ENCODE measurements at regions not wholly inside any gene's neighbourhood (a gene's known extent, or its start where the extent isn't known, plus 50 kb on each side); places are given as distances from the start of the nearest gene placed in this dataset.

DNA sequence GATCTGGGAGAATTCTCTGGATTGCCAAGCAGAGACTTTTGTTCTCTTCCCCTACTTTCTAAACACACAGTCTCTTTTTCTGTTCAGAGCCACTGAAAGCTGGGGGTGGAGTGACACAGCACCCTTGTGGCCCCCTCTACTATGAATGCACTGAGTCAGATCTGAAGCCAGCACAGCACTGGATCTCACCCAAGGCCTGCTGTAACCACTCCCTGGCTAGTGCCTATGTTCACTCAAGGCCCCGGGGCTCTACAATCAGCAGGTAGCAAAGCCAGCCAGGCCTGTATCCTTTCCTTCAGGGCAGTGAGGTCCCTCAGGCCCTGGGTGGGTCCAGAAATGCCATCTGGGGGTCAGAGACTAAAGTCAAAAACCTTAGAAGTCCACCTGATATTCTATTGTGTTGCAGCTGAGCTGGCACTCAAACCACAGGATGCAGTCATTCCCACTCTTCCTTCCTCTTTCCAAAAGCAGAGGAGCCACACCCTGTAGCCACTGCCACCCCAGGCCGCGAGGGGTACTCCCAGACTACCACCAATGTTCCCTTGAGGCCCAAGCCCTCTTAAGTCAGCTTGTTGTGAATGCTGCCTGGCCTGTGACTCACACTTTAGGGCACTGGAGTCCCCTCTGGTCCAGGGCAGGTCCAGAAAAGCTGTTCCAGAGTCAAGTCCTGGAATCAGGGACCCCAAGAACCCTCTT lies 110.1 kb upstream of the RXFP2 start:
- DNase-seq (ENCODE audit: extremely low read depth in 1 of 4, low spot score in 3 of 4) = no peak
- in situ Hi-C loops (cut with MboI) (no loop called here), intact Hi-C loops (cut with micrococcal nuclease) (no loop called here)
- H3K4me2 ChIP-seq (ENCODE audit: insufficient read depth, low read length) = no peak overlapping the region
- H3K36me3 ChIP-seq (ENCODE audit: control insufficient read depth, insufficient read depth, low read length) = no peaks in the 10 kb centered on the region
- no peak overlapping the region for H3K9ac ChIP-seq (ENCODE audit: insufficient read depth in 1 of 2, low read depth in 2 of 2, low read length in 2 of 2)
- no peaks in the 10 kb centered on the region for H3K4me1 ChIP-seq (replicated peaks in 1 of 2; ENCODE audit: control insufficient read depth in 2 of 2, insufficient read depth in 2 of 2, low read length in 2 of 2)
- FAIRE-seq = no peak
- ChIA-PET CTCF (ENCODE audit: low intra/inter-chr PET ratio) (no interaction called here), POLR2A (no interaction called here)
- H4K20me1 ChIP-seq (replicated peaks; ENCODE audit: control insufficient read depth, insufficient read depth, low read length) = no peaks in the 10 kb centered on the region
- no peak for ATAC-seq
- H3K9me1 ChIP-seq (ENCODE audit: control insufficient read depth, insufficient read depth, low read length) = no peaks in the 10 kb centered on the region
- 0% methylated on average over 3 of the region's 3 CpGs for WGBS (ENCODE audit: insufficient coverage, low coverage, missing lambda C conversion rate)
- H3K27ac ChIP-seq (ENCODE audit: extremely low read depth, low read depth, low read length) = no peak overlapping the region
- H3K79me2 ChIP-seq (ENCODE audit: control insufficient read depth, insufficient read depth, low read length) = no peaks in the 10 kb centered on the region
- no peaks in the 10 kb centered on the region for H3K9me3 ChIP-seq (replicated peaks; ENCODE audit: control insufficient read depth, insufficient read depth, low read depth, low read length)
- BruUV-seq (replicated peaks) = no TSS peak
- no peaks in the 10 kb centered on the region for H3K27me3 ChIP-seq (ENCODE audit: control insufficient read depth in 2 of 2, insufficient read depth in 2 of 2, low read length in 2 of 2)
- H3K4me3 ChIP-seq = no peak overlapping the region
- no peak overlapping the region for H2AFZ ChIP-seq (ENCODE audit: low read depth, low read length)
- TF ChIP-seq RFX1 (IDR thresholded peaks at IDR 0.05) (no peak), ATF4 (CRISPR knock-in tag; IDR thresholded peaks at IDR 0.05) (no peak), ID3 (CRISPR knock-in tag; IDR thresholded peaks at IDR 0.05) (no peak), ID3 (tag; IDR thresholded peaks at IDR 0.05) (no peak), NR1H2 (CRISPR knock-in tag; IDR thresholded peaks at IDR 0.05) (no peak), E4F1 (CRISPR knock-in tag; IDR thresholded peaks at IDR 0.05; ENCODE audit: borderline replicate concordance) (no peak), RBBP5 (IDR thresholded peaks at IDR 0.05; ENCODE audit: borderline replicate concordance, insufficient read depth, low read length, poor library complexity, severe bottlenecking) (no peak), EZH2 (IDR thresholded peaks at IDR 0.05; ENCODE audit: borderline replicate concordance, low read depth, low read length) (no peak), NFRKB (IDR thresholded peaks at IDR 0.05; ENCODE audit: low read depth) (no peak), NCOA6 (IDR thresholded peaks at IDR 0.05) (no peak), ZNF696 (CRISPR knock-in tag; conservative IDR thresholded peaks at IDR 0.05) (no peak), HMG20A (CRISPR knock-in tag; conservative IDR thresholded peaks at IDR 0.05) (no peak)
- TF ChIP-seq, protein P1, sequence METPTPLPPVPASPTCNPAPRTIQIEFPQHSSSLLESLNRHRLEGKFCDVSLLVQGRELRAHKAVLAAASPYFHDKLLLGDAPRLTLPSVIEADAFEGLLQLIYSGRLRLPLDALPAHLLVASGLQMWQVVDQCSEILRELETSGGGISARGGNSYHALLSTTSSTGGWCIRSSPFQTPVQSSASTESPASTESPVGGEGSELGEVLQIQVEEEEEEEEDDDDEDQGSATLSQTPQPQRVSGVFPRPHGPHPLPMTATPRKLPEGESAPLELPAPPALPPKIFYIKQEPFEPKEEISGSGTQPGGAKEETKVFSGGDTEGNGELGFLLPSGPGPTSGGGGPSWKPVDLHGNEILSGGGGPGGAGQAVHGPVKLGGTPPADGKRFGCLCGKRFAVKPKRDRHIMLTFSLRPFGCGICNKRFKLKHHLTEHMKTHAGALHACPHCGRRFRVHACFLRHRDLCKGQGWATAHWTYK (CRISPR knock-in tag; IDR thresholded peaks at IDR 0.05) = no peak
- TF ChIP-seq, protein P2, sequence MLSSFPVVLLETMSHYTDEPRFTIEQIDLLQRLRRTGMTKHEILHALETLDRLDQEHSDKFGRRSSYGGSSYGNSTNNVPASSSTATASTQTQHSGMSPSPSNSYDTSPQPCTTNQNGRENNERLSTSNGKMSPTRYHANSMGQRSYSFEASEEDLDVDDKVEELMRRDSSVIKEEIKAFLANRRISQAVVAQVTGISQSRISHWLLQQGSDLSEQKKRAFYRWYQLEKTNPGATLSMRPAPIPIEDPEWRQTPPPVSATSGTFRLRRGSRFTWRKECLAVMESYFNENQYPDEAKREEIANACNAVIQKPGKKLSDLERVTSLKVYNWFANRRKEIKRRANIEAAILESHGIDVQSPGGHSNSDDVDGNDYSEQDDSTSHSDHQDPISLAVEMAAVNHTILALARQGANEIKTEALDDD (IDR thresholded peaks at IDR 0.05) = no peak
- TF ChIP-seq, protein P3, sequence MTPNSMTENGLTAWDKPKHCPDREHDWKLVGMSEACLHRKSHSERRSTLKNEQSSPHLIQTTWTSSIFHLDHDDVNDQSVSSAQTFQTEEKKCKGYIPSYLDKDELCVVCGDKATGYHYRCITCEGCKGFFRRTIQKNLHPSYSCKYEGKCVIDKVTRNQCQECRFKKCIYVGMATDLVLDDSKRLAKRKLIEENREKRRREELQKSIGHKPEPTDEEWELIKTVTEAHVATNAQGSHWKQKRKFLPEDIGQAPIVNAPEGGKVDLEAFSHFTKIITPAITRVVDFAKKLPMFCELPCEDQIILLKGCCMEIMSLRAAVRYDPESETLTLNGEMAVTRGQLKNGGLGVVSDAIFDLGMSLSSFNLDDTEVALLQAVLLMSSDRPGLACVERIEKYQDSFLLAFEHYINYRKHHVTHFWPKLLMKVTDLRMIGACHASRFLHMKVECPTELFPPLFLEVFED (CRISPR knock-in tag; conservative IDR thresholded peaks at IDR 0.05) = no peak

Data from K562 (cell line).